ENCODE measurements at regions not wholly inside any gene's neighbourhood (a gene's known extent, or its start where the extent isn't known, plus 50 kb on each side); places are given as distances from the start of the nearest gene placed in this dataset.
"Not testable (repeated sequence)": the region's sequence is repeated elsewhere in the genome, so short reads cannot be mapped to it uniquely, and the experiment has no call there.

DNA sequence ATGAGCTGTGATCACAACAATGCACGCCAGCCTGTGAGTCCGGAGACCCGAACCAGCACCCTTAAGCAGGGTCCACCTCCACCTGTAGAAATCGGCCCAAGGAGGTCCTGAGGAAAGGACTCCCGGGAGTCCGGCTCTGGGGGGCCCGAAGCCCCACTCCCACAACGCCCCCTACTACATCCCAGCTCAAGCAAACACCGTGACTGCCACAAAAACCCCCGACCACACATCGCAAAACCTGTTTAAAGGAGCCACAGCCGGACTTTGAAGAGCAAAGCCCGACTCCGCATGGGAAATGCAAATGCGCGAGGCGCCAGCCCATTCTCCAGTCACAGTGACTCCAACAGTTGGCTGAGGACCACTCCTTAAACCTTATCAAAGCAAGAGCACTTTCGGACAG lies 682.4 kb downstream of the KCNJ18 start:
- CTCF ChIA-PET, result no interaction called here
- in situ Hi-C loops (cut with HindIII; ENCODE audit: low pct_unique_long_range_greater_than_20kb, low sequenced_read_pairs) (no loop called here), intact Hi-C loops (cut with micrococcal nuclease; ENCODE audit: unreplicated experiment) (no loop called here)
- Histone ChIP-seq H3K4me3 (ENCODE audit: low read depth in 2 of 2, low read length in 2 of 2) (no peak overlapping the region), H3K4me1 (ENCODE audit: control insufficient read depth, insufficient read depth, low read length) (no peaks in the 10 kb centered on the region), H3K36me3 (ENCODE audit: control insufficient read depth, insufficient read depth, low read length) (no peaks in the 10 kb centered on the region), H3K27ac (ENCODE audit: low read length) (no peak overlapping the region), H3K9me3 (ENCODE audit: control insufficient read depth, insufficient read depth, low read depth, low read length) (no peaks in the 10 kb centered on the region), H3K27me3 (ENCODE audit: control insufficient read depth, insufficient read depth, low read length) (no peaks in the 10 kb centered on the region)
- DNase-seq (ENCODE audit: low read depth, low spot score), result no peak
- TF ChIP-seq TCF7L2 (IDR thresholded peaks at IDR 0.05; ENCODE audit: low read depth, low read length) (no peak), SIN3A (IDR thresholded peaks at IDR 0.05; ENCODE audit: borderline replicate concordance, insufficient read depth, low read depth, low read length) (no peak), POLR2AphosphoS5 (IDR thresholded peaks at IDR 0.05; ENCODE audit: low read depth, low read length) (no peak)
- TF ChIP-seq, protein P1, sequence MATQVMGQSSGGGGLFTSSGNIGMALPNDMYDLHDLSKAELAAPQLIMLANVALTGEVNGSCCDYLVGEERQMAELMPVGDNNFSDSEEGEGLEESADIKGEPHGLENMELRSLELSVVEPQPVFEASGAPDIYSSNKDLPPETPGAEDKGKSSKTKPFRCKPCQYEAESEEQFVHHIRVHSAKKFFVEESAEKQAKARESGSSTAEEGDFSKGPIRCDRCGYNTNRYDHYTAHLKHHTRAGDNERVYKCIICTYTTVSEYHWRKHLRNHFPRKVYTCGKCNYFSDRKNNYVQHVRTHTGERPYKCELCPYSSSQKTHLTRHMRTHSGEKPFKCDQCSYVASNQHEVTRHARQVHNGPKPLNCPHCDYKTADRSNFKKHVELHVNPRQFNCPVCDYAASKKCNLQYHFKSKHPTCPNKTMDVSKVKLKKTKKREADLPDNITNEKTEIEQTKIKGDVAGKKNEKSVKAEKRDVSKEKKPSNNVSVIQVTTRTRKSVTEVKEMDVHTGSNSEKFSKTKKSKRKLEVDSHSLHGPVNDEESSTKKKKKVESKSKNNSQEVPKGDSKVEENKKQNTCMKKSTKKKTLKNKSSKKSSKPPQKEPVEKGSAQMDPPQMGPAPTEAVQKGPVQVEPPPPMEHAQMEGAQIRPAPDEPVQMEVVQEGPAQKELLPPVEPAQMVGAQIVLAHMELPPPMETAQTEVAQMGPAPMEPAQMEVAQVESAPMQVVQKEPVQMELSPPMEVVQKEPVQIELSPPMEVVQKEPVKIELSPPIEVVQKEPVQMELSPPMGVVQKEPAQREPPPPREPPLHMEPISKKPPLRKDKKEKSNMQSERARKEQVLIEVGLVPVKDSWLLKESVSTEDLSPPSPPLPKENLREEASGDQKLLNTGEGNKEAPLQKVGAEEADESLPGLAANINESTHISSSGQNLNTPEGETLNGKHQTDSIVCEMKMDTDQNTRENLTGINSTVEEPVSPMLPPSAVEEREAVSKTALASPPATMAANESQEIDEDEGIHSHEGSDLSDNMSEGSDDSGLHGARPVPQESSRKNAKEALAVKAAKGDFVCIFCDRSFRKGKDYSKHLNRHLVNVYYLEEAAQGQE (IDR thresholded peaks at IDR 0.05; ENCODE audit: insufficient read depth in 1 of 2, low read depth in 2 of 2, low read length in 1 of 2), result no peak
- TF ChIP-seq, protein P2, sequence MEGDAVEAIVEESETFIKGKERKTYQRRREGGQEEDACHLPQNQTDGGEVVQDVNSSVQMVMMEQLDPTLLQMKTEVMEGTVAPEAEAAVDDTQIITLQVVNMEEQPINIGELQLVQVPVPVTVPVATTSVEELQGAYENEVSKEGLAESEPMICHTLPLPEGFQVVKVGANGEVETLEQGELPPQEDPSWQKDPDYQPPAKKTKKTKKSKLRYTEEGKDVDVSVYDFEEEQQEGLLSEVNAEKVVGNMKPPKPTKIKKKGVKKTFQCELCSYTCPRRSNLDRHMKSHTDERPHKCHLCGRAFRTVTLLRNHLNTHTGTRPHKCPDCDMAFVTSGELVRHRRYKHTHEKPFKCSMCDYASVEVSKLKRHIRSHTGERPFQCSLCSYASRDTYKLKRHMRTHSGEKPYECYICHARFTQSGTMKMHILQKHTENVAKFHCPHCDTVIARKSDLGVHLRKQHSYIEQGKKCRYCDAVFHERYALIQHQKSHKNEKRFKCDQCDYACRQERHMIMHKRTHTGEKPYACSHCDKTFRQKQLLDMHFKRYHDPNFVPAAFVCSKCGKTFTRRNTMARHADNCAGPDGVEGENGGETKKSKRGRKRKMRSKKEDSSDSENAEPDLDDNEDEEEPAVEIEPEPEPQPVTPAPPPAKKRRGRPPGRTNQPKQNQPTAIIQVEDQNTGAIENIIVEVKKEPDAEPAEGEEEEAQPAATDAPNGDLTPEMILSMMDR (IDR thresholded peaks at IDR 0.05), result no peak
- ATAC-seq, result no peak
- BruUV-seq (replicated peaks), result no TSS peak
- POLR2A ChIA-PET, result no interaction called here

DNA sequence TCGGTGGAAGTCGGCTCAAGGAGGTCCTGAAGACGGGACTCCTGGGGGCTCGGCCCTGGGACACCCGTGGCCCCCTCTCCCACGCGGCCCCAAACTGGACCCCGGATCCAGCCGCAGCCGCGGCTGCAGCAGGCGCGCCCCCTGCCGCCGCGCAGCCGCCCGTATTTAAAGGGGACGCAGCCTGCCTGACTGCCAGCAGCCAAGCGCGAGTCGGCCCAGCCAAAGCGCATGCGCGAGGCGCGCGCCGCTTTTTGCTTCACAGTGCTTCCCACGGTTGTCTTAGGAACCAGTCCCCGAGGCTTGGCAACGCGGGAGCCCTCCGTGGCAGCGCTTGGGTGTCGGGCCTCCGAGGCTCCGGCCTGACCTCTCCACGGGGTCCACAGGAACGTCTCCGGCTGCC lies 684.4 kb downstream of the KCNJ18 start:
- BruUV-seq (replicated peaks); in situ Hi-C loops (cut with HindIII; ENCODE audit: low pct_unique_long_range_greater_than_20kb, low sequenced_read_pairs); intact Hi-C loops (cut with micrococcal nuclease; ENCODE audit: unreplicated experiment): not testable (repeated sequence)

DNA sequence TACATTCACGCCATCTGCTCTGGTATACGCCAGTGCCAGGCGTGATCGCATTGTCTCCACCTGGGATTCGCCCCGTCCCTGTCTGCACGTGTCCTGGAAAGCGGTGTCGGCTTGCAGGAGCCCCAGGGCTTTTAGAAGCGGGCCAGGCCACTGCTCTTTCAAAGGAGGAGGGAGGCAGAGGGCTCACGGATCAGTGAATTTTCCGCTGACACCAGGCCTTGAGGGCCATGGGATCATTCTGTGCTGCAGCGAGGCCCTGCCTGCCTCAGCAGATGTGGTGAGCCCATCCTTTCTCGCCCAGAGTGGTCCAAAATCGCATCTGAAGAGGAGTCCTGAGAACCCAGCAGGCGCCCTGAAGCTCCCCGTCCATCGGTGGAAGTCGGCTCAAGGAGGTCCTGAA lies 686.4 kb downstream of the KCNJ18 start:
- H3K9me3 ChIP-seq (ENCODE audit: control insufficient read depth, insufficient read depth, low read depth, low read length); ATAC-seq; DNase-seq (ENCODE audit: low read depth, low spot score); H3K27ac ChIP-seq (ENCODE audit: low read length); POLR2A ChIA-PET; BruUV-seq (replicated peaks); intact Hi-C loops (cut with micrococcal nuclease; ENCODE audit: unreplicated experiment); H3K36me3 ChIP-seq (ENCODE audit: control insufficient read depth, insufficient read depth, low read length); CTCF ChIA-PET; H3K4me1 ChIP-seq (ENCODE audit: control insufficient read depth, insufficient read depth, low read length); H3K27me3 ChIP-seq (ENCODE audit: control insufficient read depth, insufficient read depth, low read length); H3K4me3 ChIP-seq (ENCODE audit: low read depth in 2 of 2, low read length in 2 of 2); in situ Hi-C loops (cut with HindIII; ENCODE audit: low pct_unique_long_range_greater_than_20kb, low sequenced_read_pairs): not testable (repeated sequence)

More for the DNA sequence above, 684.4 kb downstream of the KCNJ18 start:
- H3K4me3 ChIP-seq (ENCODE audit: low read depth in 2 of 2, low read length in 2 of 2); POLR2A ChIA-PET; H3K36me3 ChIP-seq (ENCODE audit: control insufficient read depth, insufficient read depth, low read length); H3K9me3 ChIP-seq (ENCODE audit: control insufficient read depth, insufficient read depth, low read depth, low read length); CTCF ChIA-PET; ATAC-seq; DNase-seq (ENCODE audit: low read depth, low spot score); H3K4me1 ChIP-seq (ENCODE audit: control insufficient read depth, insufficient read depth, low read length); H3K27ac ChIP-seq (ENCODE audit: low read length); H3K27me3 ChIP-seq (ENCODE audit: control insufficient read depth, insufficient read depth, low read length): not testable (repeated sequence)

DNA sequence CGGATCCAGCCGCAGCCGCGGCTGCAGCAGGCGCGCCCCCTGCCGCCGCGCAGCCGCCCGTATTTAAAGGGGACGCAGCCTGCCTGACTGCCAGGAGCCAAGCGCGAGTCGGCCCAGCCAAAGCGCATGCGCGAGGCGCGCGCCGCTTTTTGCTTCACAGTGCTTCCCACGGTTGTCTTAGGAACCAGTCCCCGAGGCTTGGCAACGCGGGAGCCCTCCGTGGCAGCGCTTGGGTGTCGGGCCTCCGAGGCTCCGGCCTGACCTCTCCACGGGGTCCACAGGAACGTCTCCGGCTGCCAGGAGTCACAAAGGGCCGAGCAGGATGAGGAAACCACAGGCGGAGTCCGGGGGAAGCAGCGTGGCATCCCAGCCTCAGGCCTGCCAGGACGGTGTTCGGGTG lies 689.3 kb downstream of the KCNJ18 start:
- H3K4me3 ChIP-seq (ENCODE audit: low read depth in 2 of 2, low read length in 2 of 2); ATAC-seq; BruUV-seq (replicated peaks); H3K36me3 ChIP-seq (ENCODE audit: control insufficient read depth, insufficient read depth, low read length); intact Hi-C loops (cut with micrococcal nuclease; ENCODE audit: unreplicated experiment); in situ Hi-C loops (cut with HindIII; ENCODE audit: low pct_unique_long_range_greater_than_20kb, low sequenced_read_pairs); CTCF ChIA-PET; H3K9me3 ChIP-seq (ENCODE audit: control insufficient read depth, insufficient read depth, low read depth, low read length); POLR2A ChIA-PET; H3K27ac ChIP-seq (ENCODE audit: low read length); H3K27me3 ChIP-seq (ENCODE audit: control insufficient read depth, insufficient read depth, low read length); DNase-seq (ENCODE audit: low read depth, low spot score); H3K4me1 ChIP-seq (ENCODE audit: control insufficient read depth, insufficient read depth, low read length): not testable (repeated sequence)

DNA sequence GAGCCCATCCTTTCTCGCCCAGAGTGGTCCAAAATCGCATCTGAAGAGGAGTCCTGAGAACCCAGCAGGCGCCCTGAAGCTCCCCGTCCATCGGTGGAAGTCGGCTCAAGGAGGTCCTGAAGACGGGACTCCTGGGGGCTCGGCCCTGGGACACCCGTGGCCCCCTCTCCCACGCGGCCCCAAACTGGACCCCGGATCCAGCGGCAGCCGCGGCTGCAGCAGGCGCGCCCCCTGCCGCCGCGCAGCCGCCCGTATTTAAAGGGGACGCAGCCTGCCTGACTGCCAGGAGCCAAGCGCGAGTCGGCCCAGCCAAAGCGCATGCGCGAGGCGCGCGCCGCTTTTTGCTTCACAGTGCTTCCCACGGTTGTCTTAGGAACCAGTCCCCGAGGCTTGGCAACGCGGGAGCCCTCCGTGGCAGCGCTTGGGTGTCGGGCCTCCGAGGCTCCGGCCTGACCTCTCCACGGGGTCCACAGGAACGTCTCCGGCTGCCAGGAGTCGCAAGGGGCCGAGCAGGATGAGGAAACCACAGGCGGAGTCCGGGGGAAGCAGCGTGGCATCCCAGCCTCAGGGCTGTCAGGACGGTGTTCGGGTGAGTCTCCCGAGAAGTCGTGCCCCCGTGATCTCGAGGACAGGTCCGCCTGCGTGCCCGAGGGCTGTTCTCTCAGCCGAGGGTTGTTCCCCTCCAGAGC lies 691.6 kb downstream of the KCNJ18 start:
- H3K4me1 ChIP-seq (ENCODE audit: control insufficient read depth, insufficient read depth, low read length); H3K27ac ChIP-seq (ENCODE audit: low read length); DNase-seq (ENCODE audit: low read depth, low spot score); CTCF ChIA-PET; intact Hi-C loops (cut with micrococcal nuclease; ENCODE audit: unreplicated experiment); in situ Hi-C loops (cut with HindIII; ENCODE audit: low pct_unique_long_range_greater_than_20kb, low sequenced_read_pairs); BruUV-seq (replicated peaks); POLR2A ChIA-PET; H3K9me3 ChIP-seq (ENCODE audit: control insufficient read depth, insufficient read depth, low read depth, low read length); H3K4me3 ChIP-seq (ENCODE audit: low read depth in 2 of 2, low read length in 2 of 2); H3K27me3 ChIP-seq (ENCODE audit: control insufficient read depth, insufficient read depth, low read length); ATAC-seq; H3K36me3 ChIP-seq (ENCODE audit: control insufficient read depth, insufficient read depth, low read length): not testable (repeated sequence)

Data from Panc1 (cell line).